NOMO-1 (cell line): ENCODE measurements at regions not wholly inside any gene's neighbourhood (a gene's known extent, or its start where the extent isn't known, plus 50 kb on each side); places are given as distances from the start of the nearest gene placed in this dataset.
"Not testable (repeated sequence)": the region's sequence is repeated elsewhere in the genome, so short reads cannot be mapped to it uniquely, and the experiment has no call there.

ENCODE experiments used
- DNase-seq, 2 experiments: peaks; one replicate each; lab custom pipeline; 2025; ENCODE audit not compliant: unreplicated experiment in 2 of 2; lab: John Stamatoyannopoulos, UW

DNA sequence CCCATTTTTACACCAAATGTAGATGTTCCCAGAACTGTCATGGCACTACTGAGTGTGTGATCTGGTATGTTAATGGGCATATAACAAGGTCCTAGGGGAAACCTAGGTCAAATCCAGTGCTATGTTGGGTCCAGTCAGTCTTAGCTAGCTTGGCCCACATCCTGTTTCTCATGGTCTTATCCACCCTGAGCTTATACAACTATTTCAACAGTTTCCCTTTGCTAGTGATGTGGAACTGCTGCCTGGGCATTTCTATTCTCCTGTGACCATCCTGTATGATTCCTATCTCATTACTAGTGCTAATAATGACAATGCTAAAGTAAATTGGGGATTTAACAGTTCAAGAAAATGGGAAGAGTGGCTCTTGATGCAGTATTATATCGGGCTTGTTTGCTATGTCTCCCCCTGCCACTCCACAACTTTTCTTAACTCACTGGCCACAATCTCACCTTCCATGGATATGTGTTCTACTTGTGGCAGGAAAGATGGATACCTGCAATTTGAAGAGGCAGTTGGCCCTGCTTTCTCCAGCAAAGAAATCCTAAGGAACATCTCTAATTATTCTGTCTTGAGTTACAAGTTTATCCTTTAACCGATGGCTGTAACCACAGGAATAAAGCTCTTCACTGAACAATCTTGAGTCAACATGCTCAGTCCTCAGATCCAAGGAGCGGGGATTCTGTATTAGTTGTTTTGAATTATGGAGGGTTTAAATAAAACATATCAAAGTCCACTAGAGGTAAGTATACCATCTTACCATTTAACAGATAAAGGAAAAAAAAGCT lies 707.8 kb downstream of the XPNPEP1 start:
- no peak for DNase-seq

DNA sequence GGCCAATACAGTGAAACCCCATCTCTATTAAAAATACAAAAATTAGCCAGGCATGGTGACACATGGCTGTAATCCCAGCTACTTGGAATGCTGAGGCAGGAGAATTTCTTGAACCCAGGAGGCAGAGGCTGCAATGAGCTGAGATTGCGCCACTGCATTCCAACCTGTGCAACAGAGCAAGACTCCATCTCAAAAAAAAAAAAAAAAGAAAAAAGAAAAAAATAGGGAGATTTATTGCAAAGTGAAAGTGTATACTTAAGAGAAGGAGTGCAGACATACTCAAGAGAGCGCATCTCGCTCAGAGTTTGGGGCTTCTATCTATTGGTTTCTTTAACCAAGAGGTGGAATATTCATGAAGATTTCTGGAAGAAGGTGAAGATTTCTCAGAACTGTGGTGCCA lies 708.4 kb downstream of the XPNPEP1 start:
- DNase-seq = not testable (repeated sequence)

DNA sequence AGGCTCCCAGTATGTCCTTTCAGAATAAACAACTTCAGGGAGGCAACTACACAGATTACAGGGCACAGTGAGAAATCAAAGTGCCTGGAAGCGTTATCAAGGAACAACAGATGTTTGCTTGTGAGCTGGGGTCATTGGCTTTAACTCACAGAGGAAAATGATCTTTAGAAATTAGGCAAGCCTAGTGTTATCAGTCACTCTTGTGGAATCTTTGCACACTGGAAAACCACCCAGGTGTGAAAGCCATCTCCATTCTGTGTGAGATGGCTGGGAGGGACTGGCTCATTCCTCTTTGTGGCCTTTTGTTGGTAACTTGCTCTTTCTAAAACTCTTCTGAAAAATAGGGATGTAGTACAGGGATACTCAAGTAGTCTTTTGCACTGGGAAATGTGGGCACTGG lies 716.0 kb downstream of the XPNPEP1 start:
- no peak for DNase-seq

DNA sequence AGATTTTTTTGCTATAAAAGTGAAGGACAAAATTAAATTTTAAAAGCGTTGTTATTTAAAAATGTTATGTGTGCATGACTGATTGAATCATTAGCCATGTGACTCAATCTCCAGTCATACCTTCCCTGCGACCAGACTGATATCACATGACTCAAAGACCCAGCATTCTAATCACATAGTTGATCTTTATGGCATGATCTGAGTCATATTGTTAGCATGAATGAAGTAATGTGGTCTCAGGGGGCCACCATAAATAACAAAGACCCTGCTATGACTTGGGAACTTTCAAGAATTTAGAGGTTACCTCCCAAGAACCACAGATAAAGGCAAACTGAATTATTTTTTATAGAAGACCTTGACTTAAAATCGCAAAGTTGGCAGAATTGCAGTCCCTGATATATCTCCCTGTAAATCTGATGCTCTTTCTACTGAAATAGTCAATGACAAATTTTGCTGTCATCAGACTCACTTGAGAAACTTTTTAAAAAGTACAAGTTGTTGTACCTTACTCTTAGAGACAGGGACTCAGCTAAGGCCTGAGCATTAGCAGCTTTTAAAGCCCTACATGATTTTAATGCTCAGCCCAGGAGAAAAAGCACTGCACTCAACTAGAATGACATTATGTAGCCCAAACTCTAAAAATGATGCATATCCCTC lies 717.3 kb downstream of the XPNPEP1 start:
- DNase-seq = no peak

DNA sequence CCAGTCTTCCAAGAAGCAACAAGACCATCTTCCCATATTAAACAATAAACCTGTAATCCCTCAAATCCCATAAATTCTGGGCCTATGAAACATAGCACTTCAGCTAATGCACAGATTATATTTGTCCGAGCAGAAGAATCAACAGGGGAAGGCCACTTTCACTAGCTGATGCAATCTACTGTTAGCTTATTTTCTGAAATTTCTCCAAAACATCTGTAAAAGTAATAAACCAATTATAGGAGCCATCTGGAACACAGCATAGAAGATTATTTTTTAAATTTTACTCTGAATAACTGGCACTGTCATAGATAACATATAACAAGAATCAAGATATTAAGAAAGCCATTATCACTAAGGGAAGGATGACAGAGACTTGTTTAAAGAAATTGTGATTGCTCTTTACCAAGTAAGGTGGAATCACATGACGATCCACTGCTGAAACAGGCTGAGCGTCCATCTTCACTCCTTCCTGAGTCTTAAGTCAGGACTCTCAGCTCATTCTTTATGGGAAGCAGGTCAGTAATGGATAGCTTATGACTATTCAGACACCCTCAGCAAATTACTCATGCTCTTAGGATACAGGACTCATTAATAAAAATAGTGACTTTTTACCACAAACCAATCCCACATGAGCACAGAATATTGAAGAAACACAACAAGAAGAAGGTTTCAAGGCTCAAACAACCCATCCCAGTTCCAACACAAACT lies 719.5 kb downstream of the XPNPEP1 start:
- no peak for DNase-seq

DNA sequence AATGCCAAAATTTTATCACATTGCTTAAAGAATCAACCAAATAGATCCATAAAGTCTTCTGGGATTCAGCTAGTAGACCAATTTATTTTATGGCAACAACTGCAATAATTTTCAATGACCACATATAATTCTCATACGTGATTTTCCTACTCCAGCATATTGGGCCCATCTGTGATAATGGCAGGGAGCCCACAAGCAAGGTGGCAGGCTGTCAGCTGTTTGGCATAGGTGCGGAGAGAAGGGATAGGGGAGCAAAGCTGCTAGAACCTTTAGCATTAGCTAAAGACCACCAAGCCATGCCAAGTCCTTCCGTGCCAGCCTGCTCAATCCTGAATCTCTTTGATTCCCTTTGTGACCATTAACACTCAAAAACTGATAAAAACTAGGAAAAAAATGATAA lies 721.2 kb downstream of the XPNPEP1 start:
- no peak for DNase-seq

DNA sequence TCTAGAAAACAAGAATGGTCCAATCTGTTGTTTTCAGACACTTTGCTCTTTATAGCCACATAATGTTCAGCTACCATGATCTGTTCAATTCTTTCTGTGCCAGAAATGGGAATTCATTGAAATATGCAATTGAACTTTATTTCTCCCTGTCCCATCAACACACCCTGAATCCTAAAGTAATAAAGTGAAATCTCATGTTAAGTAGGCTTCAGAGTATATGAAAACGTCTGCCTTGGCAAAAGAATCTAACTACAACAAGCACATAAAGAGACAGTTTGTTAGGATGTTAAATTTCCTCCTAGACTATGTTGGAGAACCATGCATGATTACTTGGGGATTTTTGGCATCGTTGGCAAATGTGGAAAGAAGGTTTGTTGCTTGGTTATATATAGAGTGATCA lies 722.7 kb downstream of the XPNPEP1 start:
- no peak for DNase-seq

DNA sequence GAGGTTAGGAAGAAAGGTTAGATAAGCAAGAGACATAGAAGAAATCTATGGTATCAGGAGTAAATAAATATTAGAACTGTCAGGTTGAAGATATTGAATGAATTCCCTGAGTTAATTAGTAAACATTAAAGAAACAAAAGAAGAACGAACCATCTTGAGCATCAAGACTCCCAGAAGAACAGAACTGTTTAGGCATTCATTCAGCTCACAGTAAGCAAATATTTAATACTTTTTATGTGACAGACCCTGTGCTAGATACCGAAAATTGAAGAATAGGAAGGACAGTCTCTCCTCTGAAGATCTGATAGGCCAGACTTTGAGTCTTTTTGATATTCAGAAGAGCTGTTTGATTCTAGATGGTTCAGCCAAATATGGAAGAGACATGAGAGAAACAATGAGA lies 731.5 kb downstream of the XPNPEP1 start:
- DNase-seq = no peak

DNA sequence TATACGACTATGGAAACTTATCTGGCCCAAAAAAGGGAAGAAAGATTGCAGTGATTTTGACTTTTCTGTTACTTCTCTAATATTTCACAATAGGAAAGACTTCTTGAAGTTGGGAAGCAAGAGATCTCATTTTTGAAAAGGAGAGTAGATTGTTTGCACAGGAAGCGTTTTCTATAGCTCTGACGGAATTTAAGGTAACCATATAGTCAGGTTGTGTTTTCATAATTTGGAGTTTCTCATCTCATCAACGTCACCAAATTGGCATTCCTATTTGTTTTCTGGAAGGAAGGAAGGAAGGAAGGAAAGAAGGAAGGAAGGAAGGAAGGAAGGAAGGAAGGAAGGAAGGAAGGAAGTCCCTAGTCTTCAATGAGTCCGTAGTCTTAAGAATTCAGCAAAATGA lies 732.0 kb downstream of the XPNPEP1 start:
- DNase-seq = no peak

DNA sequence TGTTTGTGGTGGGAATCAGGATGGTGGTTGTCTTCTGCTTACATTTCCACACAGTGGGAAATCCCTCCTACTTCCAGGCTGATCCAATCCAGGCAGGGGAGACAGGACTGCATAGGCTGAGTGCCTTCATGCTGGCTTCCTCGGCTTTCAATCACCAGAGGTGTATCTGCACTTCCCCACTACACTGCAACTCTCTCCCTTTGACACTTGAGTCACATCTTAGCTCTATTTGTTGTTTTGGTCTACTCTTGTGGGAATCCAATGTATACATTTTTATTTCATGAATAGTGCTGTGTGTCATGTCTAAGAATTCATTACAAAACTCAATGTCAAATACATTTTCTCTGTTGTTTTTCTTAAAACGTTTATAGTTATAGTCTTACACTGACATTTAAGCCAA lies 735.6 kb downstream of the XPNPEP1 start:
- DNase-seq = no peak

DNA sequence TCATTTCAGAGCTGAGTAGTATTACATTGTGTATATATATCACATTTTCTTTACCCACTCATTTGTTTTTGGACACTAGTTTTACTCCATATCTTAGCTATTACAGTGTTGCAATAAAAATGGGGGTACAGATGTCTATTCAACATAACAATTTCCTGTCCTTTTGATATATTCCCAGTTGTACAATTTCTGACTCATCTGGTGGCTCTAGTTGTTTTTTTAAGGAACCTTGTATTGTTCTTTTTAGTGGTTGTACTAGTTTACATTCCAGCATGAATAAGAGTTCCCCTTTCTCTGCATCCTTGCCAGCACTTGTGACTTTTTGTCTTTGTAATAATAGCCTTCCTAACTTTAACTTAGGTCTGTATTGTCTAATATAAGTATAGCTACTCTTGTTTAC lies 739.9 kb downstream of the XPNPEP1 start:
- DNase-seq = no peak

DNA sequence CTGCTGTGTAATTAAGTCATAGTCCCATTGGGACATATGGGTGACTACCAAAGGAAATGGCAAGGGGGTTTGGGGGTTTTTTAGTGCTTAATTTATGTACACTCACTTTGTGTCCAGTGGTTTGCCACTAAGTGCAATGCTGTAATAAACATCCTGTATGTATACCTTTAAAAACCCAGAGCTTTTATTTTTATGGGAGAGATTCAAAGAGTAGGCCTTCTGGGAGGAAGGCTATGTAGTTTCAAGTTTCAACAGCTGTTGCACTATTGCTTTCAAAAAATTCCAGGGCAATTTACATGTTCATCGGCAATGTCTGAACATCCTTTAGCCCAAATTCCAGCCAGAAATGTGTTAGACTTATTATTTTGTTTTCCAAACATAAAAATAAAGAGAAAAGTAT lies 744.7 kb downstream of the XPNPEP1 start:
- no peak for DNase-seq

DNA sequence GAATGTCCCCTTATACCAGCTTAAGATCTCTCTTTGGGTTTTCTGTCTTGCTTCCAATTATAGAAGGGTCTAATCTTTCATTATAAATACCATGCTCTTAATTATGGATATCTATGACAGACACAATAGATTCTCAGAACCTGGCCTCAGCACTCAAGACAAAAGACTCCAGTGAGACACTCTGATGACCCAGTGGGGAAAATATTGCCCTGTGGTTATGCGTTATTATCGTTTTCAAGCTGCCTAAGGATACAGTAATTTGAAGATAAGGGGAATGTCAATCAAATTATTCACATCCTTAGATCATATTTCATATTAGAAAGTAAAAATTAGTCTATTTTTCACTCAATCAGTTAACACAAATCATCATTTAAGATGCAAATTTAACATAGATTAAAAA lies 748.8 kb downstream of the XPNPEP1 start:
- no peak for DNase-seq

DNA sequence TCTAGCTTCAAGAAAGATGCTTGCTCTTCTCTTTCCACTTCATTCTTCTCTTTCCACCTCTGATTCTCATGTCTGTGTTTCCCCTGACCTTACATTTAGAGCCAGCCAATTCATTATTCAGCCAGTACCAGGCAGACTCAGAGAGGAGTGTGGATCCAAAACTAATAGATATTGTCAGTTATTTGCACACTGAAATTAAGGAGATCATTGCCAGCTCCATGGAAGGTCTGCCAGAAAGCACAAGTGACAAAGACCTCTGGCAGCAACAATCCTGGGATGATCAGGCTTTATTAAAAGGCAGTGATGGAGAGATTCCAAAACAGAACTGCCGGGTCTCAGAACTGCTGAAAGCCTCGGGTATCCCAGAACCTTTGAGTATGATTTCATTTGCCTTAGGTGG lies 749.4 kb downstream of the XPNPEP1 start:
- no peak for DNase-seq

DNA sequence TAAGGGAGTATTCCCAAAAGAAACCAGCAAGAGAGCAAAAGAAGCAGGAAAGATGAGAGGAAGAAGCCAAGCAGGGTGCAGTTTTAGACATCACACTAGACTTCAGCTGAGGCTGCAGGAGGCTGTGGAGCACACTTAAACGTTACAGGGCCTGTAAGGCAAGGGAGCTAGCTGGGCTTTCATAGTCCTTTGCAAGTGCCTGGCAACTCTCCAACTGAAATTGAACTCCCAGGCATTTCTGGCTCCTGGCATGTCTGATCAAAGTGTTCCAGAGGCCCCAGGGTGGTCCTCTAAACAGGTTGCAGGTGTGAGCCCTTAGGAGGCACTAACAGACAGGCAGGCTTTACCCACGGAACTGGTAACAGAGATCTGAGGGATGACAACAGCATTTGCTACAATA lies 750.2 kb downstream of the XPNPEP1 start:
- DNase-seq = no peak

DNA sequence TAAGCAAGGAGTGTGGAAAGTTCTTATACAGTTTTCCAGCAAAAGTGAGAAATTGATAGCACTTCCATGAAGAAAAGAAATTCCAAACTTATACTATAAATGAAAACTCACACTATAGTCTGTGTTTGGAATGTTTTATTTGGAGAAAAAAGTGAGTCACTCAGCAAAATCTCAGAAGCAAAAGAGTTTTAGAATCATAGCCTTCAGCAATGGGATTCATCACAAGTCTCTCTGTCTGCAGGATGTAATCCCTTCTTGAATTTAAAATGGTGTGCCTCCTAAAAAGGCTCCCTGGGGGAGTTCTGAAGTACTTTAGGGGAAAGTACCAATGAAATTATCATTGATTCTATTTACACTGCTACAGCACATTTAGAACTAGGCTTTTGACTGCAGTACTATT lies 756.4 kb downstream of the XPNPEP1 start:
- no peak for DNase-seq

DNA sequence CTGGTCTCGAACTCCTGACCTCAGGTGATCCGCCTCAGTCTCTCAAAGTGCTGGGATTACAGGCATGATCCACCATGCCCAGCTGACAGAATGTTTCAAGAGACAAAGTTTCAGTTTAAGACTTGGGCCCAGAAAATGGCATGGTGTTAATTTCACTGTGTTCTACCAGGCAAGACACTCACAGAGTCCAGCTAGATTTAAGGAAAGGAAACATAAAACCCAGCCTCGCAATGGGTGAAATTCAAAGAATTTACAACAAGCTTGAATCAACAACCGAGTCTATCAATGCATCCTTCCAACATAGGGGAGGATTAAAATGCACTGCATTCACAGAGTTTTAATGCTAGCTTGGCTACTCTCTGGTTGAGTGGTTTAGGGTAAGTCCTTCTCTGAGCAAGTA lies 764.0 kb downstream of the XPNPEP1 start:
- DNase-seq = no peak

DNA sequence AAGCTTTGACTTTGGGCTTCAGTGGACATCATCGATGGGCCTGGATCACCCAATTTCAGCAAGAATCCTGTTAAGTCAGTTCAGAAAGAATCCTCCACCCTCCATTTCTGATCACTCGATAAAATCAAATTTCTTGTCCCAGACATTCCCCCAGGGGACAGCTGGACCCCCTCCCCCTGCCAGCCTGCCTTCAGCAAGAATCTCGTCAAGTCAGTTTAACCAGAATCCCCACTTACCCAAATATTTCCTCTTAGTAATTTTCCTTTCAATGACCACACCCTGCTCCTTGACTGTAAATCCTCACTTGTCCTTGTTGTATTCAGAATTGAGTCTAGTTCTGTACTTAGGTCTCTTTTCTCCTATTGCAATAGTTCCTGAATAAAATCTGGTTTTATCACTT lies 766.9 kb downstream of the XPNPEP1 start:
- DNase-seq = no peak

DNA sequence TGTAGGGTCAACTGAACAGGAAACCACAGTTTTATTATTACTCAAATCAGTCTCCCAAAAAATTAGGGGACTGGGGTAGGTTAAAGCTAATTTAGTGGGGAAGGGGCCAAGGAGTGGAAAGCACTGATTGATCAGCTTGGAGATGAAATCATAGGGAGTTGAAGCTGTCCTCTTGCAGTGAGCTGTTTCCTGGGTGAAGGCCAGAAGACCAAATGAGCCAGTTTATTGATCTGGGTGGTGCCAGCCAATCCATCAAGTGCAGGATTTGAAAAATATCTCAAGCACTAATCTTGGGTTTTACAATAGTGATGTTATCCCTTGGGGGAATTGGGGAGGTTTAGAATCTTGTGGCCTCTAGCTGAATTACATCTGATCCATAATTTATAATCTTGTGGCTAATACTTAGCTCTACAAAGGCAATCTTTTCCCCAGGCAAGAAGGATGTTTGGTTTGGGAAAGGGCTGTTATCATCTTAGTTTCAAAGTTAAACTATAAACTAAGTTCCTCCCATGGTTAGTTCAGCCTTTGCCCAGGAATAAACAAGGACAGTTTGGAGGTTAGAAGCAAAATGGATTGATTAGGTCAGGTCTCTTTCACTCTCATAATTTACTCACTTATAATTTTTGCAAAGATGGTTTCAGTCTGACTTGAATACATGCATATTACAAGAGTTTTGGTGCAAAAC lies 773.5 kb downstream of the XPNPEP1 start:
- DNase-seq = no peak

DNA sequence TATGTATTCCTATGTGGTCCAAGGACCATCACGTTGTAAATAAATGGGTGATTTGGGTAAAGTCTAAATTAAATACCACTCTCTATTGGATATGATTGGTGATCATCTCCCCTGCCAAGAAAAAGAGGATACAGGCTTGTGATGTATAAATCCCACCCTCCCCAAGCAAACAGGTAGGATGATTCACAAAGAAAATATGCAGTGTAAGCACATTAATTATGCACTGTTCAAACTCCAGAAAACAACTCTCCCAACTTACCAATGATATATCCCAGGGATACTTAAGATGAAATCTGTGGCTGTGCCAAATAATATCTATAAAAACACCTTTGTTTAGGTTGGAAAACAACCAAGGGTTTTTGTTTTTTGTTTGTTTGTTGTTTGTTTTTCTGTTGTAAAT lies 795.9 kb downstream of the XPNPEP1 start:
- DNase-seq = no peak

DNA sequence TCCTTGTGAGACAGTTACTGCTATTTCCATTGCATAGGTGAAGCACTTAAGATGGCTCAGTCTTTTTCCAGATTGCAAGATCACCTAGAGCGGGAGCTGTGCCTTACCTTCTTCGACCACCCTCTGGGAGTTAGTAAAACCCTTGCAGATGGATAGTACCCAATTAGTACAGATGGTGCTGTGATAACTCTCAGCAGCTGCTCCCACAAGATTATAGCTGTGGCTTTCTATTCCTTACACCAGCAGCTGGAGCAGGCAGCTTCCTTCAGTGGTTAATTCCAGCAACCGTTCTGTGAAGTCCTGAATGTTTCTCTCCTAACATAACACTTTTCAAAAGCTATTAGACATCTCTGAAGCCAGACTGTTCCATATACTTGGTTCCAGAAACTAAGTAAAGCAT lies 796.8 kb downstream of the XPNPEP1 start:
- no peak for DNase-seq
